HEK293 (cell line): ENCODE measurements at regions not wholly inside any gene's neighbourhood (a gene's known extent, or its start where the extent isn't known, plus 50 kb on each side); places are given as distances from the start of the nearest gene placed in this dataset.

ENCODE experiments used
- CTCF ChIA-PET: fragments of 350-600 bp; formaldehyde crosslinking; extraction: SDS; loops from one replicate; lab custom pipeline; 2021; ENCODE audit warnings: antibody characterized with exemption; lab: Yijun Ruan, JAX
- POLR2A ChIA-PET: fragments of 300-600 bp; formaldehyde crosslinking; extraction: SDS; loops from one replicate; lab custom pipeline; 2020; ENCODE audit warnings: antibody characterized with exemption, inconsistent platforms; lab: Yijun Ruan, JAX
- H3K27ac ChIP-seq: fragments of 200-500 bp; sonication (Bioruptor generic); 2 replicates; pipeline ENCODE4 v1.5.1; 2014; ENCODE audit warnings: low read depth, low read length, control low read depth, inconsistent platforms; ENCODE audit errors: extremely low read depth
- H3K36me3 ChIP-seq, 2 experiments: fragments of 200-500 bp in 1 of 2; sonication (Bioruptor generic) in 1 of 2; 1 replicate in 1 of 2; 2 replicates in 1 of 2; pipeline ENCODE4 v1.5.1; 2014 to 2017; ENCODE audit warnings: inconsistent platforms in 2 of 2, low read length in 2 of 2; ENCODE audit not compliant: control insufficient read depth in 2 of 2, insufficient read depth in 1 of 2
- H3K4me1 ChIP-seq: fragments of 200-500 bp; sonication (Bioruptor generic); 2 replicates; pipeline ENCODE4 v1.5.1; 2014; ENCODE audit warnings: mild to moderate bottlenecking, low read length, inconsistent platforms; ENCODE audit not compliant: control insufficient read depth, insufficient read depth
- H3K4me3 ChIP-seq: 2 replicates; pipeline ENCODE4 v1.5.1; 2011; ENCODE audit warnings: low read depth, mild to moderate bottlenecking, control low read depth, low read length, moderate library complexity
- H3K9me3 ChIP-seq: fragments of 200-500 bp; sonication (Bioruptor generic); 2 replicates; pipeline ENCODE4 v1.5.1; 2014; ENCODE audit warnings: low read depth, low read length, inconsistent platforms; ENCODE audit not compliant: control insufficient read depth, insufficient read depth
- BCL11A ChIP-seq: fragments of 450-650 bp; formaldehyde crosslinking; IDR thresholded peaks from 2 replicates; pipeline ENCODE4 v1.5.1; 2016; ENCODE audit warnings: low read depth, missing biosample characterization, missing genetic modification characterization
- FEZF1 ChIP-seq: fragments of 450-650 bp; formaldehyde crosslinking; IDR thresholded peaks from 2 replicates; pipeline ENCODE4 v1.5.1; 2016; ENCODE audit warnings: missing biosample characterization, missing genetic modification characterization
- GFI1B ChIP-seq: fragments of 450-650 bp; formaldehyde crosslinking; IDR thresholded peaks from 2 replicates; pipeline ENCODE4 v1.5.1; 2016; ENCODE audit warnings: missing biosample characterization, missing genetic modification characterization
- GLI2 ChIP-seq: fragments of 450-650 bp; formaldehyde crosslinking; IDR thresholded peaks from 2 replicates; pipeline ENCODE4; 2017; ENCODE audit warnings: missing biosample characterization, missing genetic modification characterization, low read depth, borderline replicate concordance
- GLIS1 ChIP-seq: fragments of 450-650 bp; formaldehyde crosslinking; IDR thresholded peaks from 2 replicates; pipeline ENCODE4 v1.5.1; 2016; ENCODE audit warnings: missing biosample characterization, missing genetic modification characterization
- IKZF3 ChIP-seq: fragments of 450-650 bp; IDR thresholded peaks from 2 replicates; pipeline ENCODE4 v1.5.0; 2018; ENCODE audit warnings: missing biosample characterization, mild to moderate bottlenecking, missing genetic modification characterization, moderate library complexity
- SP3 ChIP-seq: fragments of 450-650 bp; formaldehyde crosslinking; IDR thresholded peaks from 2 replicates; pipeline ENCODE4 v1.5.1; 2016; ENCODE audit warnings: missing biosample characterization, missing genetic modification characterization
- TCF7L2 ChIP-seq: IDR thresholded peaks from 2 replicates; pipeline ENCODE4 v1.6.1; 2011; ENCODE audit warnings: low read depth, mild to moderate bottlenecking, inconsistent platforms, low read length, moderate library complexity, borderline replicate concordance
- YY2 ChIP-seq: fragments of 450-650 bp; formaldehyde crosslinking; IDR thresholded peaks from 2 replicates; pipeline ENCODE4 v1.5.1; 2016; ENCODE audit warnings: missing biosample characterization, missing genetic modification characterization
- ZFP41 ChIP-seq: fragments of 450-650 bp; formaldehyde crosslinking; IDR thresholded peaks from 2 replicates; pipeline ENCODE4 v1.5.1; 2016; ENCODE audit warnings: missing biosample characterization, missing genetic modification characterization, borderline replicate concordance
- ZNF112 ChIP-seq: fragments of 450-650 bp; formaldehyde crosslinking; IDR thresholded peaks from 2 replicates; pipeline ENCODE4 v1.5.0; 2017; ENCODE audit warnings: missing biosample characterization, missing genetic modification characterization
- ZNF2 ChIP-seq: fragments of 450-650 bp; formaldehyde crosslinking; IDR thresholded peaks from 2 replicates; pipeline ENCODE4 v1.5.1; 2016; ENCODE audit warnings: missing biosample characterization, missing genetic modification characterization
- ZNF214 ChIP-seq: fragments of 450-650 bp; formaldehyde crosslinking; IDR thresholded peaks from 2 replicates; pipeline ENCODE4 v1.5.1; 2017; ENCODE audit warnings: missing biosample characterization, mild to moderate bottlenecking, missing genetic modification characterization, borderline replicate concordance
- ZNF426 ChIP-seq: fragments of 450-650 bp; formaldehyde crosslinking; IDR thresholded peaks from 2 replicates; pipeline ENCODE4 v1.5.1; 2017; ENCODE audit warnings: missing biosample characterization, missing genetic modification characterization, mild to moderate bottlenecking, inconsistent platforms, moderate library complexity
- ZNF623 ChIP-seq: fragments of 450-650 bp; formaldehyde crosslinking; IDR thresholded peaks from 2 replicates; pipeline ENCODE4 v1.5.1; 2016; ENCODE audit warnings: missing biosample characterization, missing genetic modification characterization
- ZNF707 ChIP-seq: fragments of 450-650 bp; formaldehyde crosslinking; IDR thresholded peaks from 2 replicates; pipeline ENCODE4 v1.5.1; 2016; ENCODE audit warnings: missing biosample characterization, missing genetic modification characterization
- ZNF792 ChIP-seq: fragments of 450-650 bp; formaldehyde crosslinking; IDR thresholded peaks from 2 replicates; pipeline ENCODE4 v1.5.1; 2016; ENCODE audit warnings: missing biosample characterization, missing genetic modification characterization
- ZNF837 ChIP-seq: fragments of 450-650 bp; formaldehyde crosslinking; IDR thresholded peaks from 2 replicates; pipeline ENCODE4 v1.5.1; 2016; ENCODE audit warnings: missing biosample characterization, missing genetic modification characterization
- TF ChIP-seq, protein P1 (sequence below): fragments of 450-650 bp; formaldehyde crosslinking; IDR thresholded peaks from 2 replicates; pipeline ENCODE4 v1.5.1; 2016; ENCODE audit warnings: missing biosample characterization, missing genetic modification characterization
- TF ChIP-seq, protein P2 (sequence below): fragments of 450-650 bp; formaldehyde crosslinking; IDR thresholded peaks from 2 replicates; pipeline ENCODE4 v1.5.1; 2016; ENCODE audit warnings: missing biosample characterization, missing genetic modification characterization, borderline replicate concordance
- TF ChIP-seq, protein P3 (sequence below): fragments of 450-650 bp; formaldehyde crosslinking; IDR thresholded peaks from 2 replicates; pipeline ENCODE4 v1.5.1; 2016; ENCODE audit warnings: missing biosample characterization, missing genetic modification characterization
- TF ChIP-seq, protein P4 (sequence below): fragments of 450-650 bp; formaldehyde crosslinking; IDR thresholded peaks from 2 replicates; pipeline ENCODE4 v1.5.1; 2017; ENCODE audit warnings: missing biosample characterization, missing genetic modification characterization
- TF ChIP-seq, protein P5 (sequence below): fragments of 450-650 bp; formaldehyde crosslinking; IDR thresholded peaks from 2 replicates; pipeline ENCODE4 v1.5.1; 2016; ENCODE audit warnings: missing biosample characterization, missing genetic modification characterization
- TF ChIP-seq, protein P6 (sequence below): fragments of 450-650 bp; formaldehyde crosslinking; IDR thresholded peaks from 2 replicates; pipeline ENCODE4 v1.5.1; 2017; ENCODE audit warnings: missing biosample characterization, missing genetic modification characterization

DNA sequence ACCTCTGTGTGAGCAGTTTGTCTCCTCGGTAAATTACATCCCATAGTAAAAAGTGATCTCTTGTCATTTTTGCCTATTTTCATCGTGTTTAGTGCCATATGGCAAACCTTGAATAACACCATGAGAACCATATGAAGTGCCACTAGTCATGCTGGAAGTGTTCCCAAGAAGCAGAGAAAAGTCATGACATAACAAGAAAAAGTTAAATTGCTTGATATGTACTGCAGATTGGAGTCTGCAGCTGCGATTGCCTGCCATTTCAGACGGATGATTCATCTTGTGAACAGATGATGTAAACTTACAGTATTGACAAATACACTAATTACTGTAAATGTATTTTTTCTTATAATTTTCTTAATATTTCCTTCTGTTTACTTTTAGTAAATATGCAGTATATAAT, 846.7 kb downstream of the BCL11A start:
- ChIA-PET CTCF (interaction anchor here (0.6 to 0.7 kb wide), 2 partner anchors 182 to 607 kb away, joined by 3 read pairs; no protein-coding TSS in a partner anchor), POLR2A (no interaction called here)
- TF ChIP-seq GLI2 (tag by site-specific recombination) (no peak), YY2 (tag by site-specific recombination) (no peak), ZFP41 (tag by site-specific recombination) (no peak), FEZF1 (no peak), ZNF623 (tag by site-specific recombination) (no peak), ZNF2 (tag by site-specific recombination) (no peak), ZNF792 (tag by site-specific recombination) (no peak), IKZF3 (tag by site-specific recombination) (no peak), GFI1B (tag by site-specific recombination) (no peak), TCF7L2 (no peak), GLIS1 (tag by site-specific recombination) (no peak)
- TF ChIP-seq, protein P1, sequence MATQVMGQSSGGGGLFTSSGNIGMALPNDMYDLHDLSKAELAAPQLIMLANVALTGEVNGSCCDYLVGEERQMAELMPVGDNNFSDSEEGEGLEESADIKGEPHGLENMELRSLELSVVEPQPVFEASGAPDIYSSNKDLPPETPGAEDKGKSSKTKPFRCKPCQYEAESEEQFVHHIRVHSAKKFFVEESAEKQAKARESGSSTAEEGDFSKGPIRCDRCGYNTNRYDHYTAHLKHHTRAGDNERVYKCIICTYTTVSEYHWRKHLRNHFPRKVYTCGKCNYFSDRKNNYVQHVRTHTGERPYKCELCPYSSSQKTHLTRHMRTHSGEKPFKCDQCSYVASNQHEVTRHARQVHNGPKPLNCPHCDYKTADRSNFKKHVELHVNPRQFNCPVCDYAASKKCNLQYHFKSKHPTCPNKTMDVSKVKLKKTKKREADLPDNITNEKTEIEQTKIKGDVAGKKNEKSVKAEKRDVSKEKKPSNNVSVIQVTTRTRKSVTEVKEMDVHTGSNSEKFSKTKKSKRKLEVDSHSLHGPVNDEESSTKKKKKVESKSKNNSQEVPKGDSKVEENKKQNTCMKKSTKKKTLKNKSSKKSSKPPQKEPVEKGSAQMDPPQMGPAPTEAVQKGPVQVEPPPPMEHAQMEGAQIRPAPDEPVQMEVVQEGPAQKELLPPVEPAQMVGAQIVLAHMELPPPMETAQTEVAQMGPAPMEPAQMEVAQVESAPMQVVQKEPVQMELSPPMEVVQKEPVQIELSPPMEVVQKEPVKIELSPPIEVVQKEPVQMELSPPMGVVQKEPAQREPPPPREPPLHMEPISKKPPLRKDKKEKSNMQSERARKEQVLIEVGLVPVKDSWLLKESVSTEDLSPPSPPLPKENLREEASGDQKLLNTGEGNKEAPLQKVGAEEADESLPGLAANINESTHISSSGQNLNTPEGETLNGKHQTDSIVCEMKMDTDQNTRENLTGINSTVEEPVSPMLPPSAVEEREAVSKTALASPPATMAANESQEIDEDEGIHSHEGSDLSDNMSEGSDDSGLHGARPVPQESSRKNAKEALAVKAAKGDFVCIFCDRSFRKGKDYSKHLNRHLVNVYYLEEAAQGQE (tag by site-specific recombination), result no peak
- TF ChIP-seq, protein P2, sequence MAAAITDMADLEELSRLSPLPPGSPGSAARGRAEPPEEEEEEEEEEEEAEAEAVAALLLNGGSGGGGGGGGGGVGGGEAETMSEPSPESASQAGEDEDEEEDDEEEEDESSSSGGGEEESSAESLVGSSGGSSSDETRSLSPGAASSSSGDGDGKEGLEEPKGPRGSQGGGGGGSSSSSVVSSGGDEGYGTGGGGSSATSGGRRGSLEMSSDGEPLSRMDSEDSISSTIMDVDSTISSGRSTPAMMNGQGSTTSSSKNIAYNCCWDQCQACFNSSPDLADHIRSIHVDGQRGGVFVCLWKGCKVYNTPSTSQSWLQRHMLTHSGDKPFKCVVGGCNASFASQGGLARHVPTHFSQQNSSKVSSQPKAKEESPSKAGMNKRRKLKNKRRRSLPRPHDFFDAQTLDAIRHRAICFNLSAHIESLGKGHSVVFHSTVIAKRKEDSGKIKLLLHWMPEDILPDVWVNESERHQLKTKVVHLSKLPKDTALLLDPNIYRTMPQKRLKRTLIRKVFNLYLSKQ (tag by site-specific recombination), result no peak
- TF ChIP-seq, protein P3, sequence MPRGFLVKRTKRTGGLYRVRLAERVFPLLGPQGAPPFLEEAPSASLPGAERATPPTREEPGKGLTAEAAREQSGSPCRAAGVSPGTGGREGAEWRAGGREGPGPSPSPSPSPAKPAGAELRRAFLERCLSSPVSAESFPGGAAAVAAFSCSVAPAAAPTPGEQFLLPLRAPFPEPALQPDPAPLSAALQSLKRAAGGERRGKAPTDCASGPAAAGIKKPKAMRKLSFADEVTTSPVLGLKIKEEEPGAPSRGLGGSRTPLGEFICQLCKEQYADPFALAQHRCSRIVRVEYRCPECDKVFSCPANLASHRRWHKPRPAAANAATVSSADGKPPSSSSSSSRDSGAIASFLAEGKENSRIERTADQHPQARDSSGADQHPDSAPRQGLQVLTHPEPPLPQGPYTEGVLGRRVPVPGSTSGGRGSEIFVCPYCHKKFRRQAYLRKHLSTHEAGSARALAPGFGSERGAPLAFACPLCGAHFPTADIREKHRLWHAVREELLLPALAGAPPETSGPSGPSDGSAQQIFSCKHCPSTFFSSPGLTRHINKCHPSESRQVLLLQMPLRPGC (tag by site-specific recombination), result no peak
- TF ChIP-seq, protein P4, sequence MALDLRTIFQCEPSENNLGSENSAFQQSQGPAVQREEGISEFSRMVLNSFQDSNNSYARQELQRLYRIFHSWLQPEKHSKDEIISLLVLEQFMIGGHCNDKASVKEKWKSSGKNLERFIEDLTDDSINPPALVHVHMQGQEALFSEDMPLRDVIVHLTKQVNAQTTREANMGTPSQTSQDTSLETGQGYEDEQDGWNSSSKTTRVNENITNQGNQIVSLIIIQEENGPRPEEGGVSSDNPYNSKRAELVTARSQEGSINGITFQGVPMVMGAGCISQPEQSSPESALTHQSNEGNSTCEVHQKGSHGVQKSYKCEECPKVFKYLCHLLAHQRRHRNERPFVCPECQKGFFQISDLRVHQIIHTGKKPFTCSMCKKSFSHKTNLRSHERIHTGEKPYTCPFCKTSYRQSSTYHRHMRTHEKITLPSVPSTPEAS (tag by site-specific recombination), result no peak

DNA sequence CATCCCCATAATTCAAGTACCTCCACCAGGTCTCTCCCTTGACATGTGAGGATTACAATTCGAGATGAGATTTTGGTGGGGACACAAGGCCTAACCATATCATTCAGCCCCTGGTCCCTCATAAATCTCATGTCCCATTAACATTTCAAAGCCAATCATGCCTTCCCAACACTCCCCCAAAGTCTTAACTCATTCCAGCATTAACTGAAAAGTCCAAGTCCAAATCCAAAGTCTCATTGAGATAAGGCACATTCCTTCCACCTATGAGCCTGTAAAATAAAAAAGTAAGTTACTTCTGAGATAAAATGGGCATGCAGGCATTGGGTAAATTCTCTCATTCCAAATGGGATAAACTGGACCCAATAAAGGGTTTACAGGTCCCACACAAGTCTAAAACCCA, 849.7 kb downstream of the BCL11A start:
- H3K4me1 ChIP-seq, result no peaks in the 10 kb centered on the region
- TF ChIP-seq ZNF837 (tag by site-specific recombination), result no peak
- TF ChIP-seq, protein P5, sequence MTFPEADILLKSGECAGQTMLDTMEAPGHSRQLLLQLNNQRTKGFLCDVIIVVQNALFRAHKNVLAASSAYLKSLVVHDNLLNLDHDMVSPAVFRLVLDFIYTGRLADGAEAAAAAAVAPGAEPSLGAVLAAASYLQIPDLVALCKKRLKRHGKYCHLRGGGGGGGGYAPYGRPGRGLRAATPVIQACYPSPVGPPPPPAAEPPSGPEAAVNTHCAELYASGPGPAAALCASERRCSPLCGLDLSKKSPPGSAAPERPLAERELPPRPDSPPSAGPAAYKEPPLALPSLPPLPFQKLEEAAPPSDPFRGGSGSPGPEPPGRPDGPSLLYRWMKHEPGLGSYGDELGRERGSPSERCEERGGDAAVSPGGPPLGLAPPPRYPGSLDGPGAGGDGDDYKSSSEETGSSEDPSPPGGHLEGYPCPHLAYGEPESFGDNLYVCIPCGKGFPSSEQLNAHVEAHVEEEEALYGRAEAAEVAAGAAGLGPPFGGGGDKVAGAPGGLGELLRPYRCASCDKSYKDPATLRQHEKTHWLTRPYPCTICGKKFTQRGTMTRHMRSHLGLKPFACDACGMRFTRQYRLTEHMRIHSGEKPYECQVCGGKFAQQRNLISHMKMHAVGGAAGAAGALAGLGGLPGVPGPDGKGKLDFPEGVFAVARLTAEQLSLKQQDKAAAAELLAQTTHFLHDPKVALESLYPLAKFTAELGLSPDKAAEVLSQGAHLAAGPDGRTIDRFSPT (tag by site-specific recombination), result no peak
- TF ChIP-seq SP3 (tag by site-specific recombination), result no peak
- no peak for TF ChIP-seq ZNF112 (tag by site-specific recombination)
- TF ChIP-seq ZNF707 (tag by site-specific recombination), result no peak
- no peak for TF ChIP-seq ZNF426
- TF ChIP-seq BCL11A (tag by site-specific recombination), result no peak
- no peak for TF ChIP-seq ZNF214
- TF ChIP-seq, protein P6, sequence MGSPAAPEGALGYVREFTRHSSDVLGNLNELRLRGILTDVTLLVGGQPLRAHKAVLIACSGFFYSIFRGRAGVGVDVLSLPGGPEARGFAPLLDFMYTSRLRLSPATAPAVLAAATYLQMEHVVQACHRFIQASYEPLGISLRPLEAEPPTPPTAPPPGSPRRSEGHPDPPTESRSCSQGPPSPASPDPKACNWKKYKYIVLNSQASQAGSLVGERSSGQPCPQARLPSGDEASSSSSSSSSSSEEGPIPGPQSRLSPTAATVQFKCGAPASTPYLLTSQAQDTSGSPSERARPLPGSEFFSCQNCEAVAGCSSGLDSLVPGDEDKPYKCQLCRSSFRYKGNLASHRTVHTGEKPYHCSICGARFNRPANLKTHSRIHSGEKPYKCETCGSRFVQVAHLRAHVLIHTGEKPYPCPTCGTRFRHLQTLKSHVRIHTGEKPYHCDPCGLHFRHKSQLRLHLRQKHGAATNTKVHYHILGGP, result no peak
- no peaks in the 10 kb centered on the region for H3K9me3 ChIP-seq
- no peak overlapping the region for H3K4me3 ChIP-seq
- ChIA-PET POLR2A (no interaction called here), CTCF (no interaction called here)
- no peaks in the 10 kb centered on the region for H3K36me3 ChIP-seq
- H3K27ac ChIP-seq, result no peak overlapping the region

More for the DNA sequence above, 846.7 kb downstream of the BCL11A start:
- Histone ChIP-seq H3K9me3 (no peaks in the 10 kb centered on the region), H3K4me3 (no peak overlapping the region), H3K36me3 (no peaks in the 10 kb centered on the region), H3K4me1 (no peaks in the 10 kb centered on the region), H3K27ac (no peak overlapping the region)
